IMR-90 (cell line): ENCODE measurements at regions not wholly inside any gene's neighbourhood (a gene's known extent, or its start where the extent isn't known, plus 50 kb on each side); places are given as distances from the start of the nearest gene placed in this dataset.

Experiments
- CEBPB ChIP-seq: IDR thresholded peaks from 2 replicates; pipeline ENCODE4 v1.6.1; 2012; ENCODE audit warnings: low read depth, low read length, improper control_type of control experiment
- FOS ChIP-seq: fragments of 150-350 bp; IDR thresholded peaks from 2 replicates; pipeline ENCODE4 v1.6.1; 2016; ENCODE audit warnings: low read depth, low read length
- MAFK ChIP-seq: IDR thresholded peaks from 2 replicates; pipeline ENCODE4 v1.6.1; 2012; ENCODE audit warnings: low read depth, low read length, improper control_type of control experiment
- MXI1 ChIP-seq: IDR thresholded peaks from 2 replicates; pipeline ENCODE4 v1.6.1; 2012; ENCODE audit warnings: low read depth, mild to moderate bottlenecking, low read length, moderate library complexity, borderline replicate concordance
- POLR2A ChIP-seq: IDR thresholded peaks from 2 replicates; pipeline ENCODE4 v1.6.1; 2012; ENCODE audit warnings: mild to moderate bottlenecking, low read depth, low read length
- RAD21 ChIP-seq: IDR thresholded peaks from 2 replicates; pipeline ENCODE4 v1.6.1; 2012; ENCODE audit warnings: low read length, improper control_type of control experiment
- TF ChIP-seq, protein P1 (sequence below): conservative IDR thresholded peaks from 2 replicates; pipeline ENCODE4 v1.5.1; 2012; ENCODE audit warnings: mild to moderate bottlenecking, low read depth, low read length, improper control_type of control experiment
- TF ChIP-seq, protein P2 (sequence below): fragments of 150-350 bp; IDR thresholded peaks from 2 replicates; pipeline ENCODE4 v1.6.1; 2017; ENCODE audit warnings: mild to moderate bottlenecking, antibody characterized with exemption, low read length, low read depth

DNA sequence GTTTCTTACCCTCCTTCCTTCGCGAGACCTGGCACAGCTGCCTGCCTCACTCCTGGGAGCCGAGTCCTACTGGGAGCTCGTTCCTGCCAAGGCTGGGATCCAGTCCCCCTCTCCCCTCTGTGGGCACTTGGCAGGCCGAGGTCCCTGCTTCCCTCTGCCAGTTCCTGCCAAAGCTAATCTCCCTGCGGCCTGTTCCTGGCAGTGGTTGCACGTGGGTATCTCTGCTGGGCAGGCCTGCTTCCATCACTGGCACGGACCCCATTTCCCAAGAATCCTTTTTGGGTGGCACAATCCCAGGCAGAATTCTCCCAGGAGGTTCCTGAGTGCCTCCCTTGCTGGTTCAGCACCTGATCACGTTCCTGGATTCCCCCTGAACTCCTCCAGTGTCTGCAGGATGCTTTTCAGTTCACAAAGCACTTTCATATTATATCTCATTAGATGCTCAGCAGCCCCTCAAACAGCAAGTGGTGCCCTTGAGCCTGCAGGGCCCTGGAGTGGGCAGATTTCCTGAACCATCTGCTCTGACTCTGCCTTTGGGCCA lies 96.5 kb downstream of the RRM1 start:
- TF ChIP-seq, protein P1, sequence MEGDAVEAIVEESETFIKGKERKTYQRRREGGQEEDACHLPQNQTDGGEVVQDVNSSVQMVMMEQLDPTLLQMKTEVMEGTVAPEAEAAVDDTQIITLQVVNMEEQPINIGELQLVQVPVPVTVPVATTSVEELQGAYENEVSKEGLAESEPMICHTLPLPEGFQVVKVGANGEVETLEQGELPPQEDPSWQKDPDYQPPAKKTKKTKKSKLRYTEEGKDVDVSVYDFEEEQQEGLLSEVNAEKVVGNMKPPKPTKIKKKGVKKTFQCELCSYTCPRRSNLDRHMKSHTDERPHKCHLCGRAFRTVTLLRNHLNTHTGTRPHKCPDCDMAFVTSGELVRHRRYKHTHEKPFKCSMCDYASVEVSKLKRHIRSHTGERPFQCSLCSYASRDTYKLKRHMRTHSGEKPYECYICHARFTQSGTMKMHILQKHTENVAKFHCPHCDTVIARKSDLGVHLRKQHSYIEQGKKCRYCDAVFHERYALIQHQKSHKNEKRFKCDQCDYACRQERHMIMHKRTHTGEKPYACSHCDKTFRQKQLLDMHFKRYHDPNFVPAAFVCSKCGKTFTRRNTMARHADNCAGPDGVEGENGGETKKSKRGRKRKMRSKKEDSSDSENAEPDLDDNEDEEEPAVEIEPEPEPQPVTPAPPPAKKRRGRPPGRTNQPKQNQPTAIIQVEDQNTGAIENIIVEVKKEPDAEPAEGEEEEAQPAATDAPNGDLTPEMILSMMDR: no peak
- TF ChIP-seq MXI1 (no peak), POLR2A (no peak), RAD21 (no peak), CEBPB (no peak), MAFK (no peak), FOS (no peak)
- TF ChIP-seq, protein P2, sequence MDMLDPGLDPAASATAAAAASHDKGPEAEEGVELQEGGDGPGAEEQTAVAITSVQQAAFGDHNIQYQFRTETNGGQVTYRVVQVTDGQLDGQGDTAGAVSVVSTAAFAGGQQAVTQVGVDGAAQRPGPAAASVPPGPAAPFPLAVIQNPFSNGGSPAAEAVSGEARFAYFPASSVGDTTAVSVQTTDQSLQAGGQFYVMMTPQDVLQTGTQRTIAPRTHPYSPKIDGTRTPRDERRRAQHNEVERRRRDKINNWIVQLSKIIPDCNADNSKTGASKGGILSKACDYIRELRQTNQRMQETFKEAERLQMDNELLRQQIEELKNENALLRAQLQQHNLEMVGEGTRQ: no peak
